SK-N-SH (cell line): ENCODE measurements at regions not wholly inside any gene's neighbourhood (a gene's known extent, or its start where the extent isn't known, plus 50 kb on each side); places are given as distances from the start of the nearest gene placed in this dataset.

Experiments
- CTCF ChIA-PET: fragments of 300-600, 350-600 bp; formaldehyde crosslinking; extraction: SDS; loops from one replicate; lab custom pipeline; 2021; lab: Yijun Ruan, JAX
- POLR2A ChIA-PET: fragments of 350-600 bp; sonication (Branson Sonifier 250); formaldehyde crosslinking; extraction: SDS; loops from one replicate; lab custom pipeline; 2020; ENCODE audit warnings: antibody characterized with exemption, inconsistent platforms; lab: Yijun Ruan, JAX
- DNase-seq: peaks from one replicate; pipeline ENCODE4 v3.0.0; 2012
- H2AFZ ChIP-seq: fragments of 200-600 bp; sonication (generic); 2 replicates; pipeline ENCODE4 v1.8.1; 2016; ENCODE audit warnings: antibody characterized with exemption, mild to moderate bottlenecking, low read depth
- H3F3A ChIP-seq: fragments of 200-600 bp; sonication (generic); replicated peaks from 2 replicates; pipeline ENCODE3; 2016; ENCODE audit warnings: antibody characterized with exemption, mild to moderate bottlenecking; ENCODE audit not compliant: insufficient read depth
- H3K27ac ChIP-seq, 2 experiments: fragments of 200-500 bp in 1 of 2; fragments of 200-600 bp in 1 of 2; sonication (Bioruptor generic) in 1 of 2; sonication (generic), shearing (Covaris generic) in 1 of 2; 2 replicates each; pipeline versions ENCODE4 v1.5.1 to v1.6.1; 2014 to 2016; ENCODE audit warnings: low read depth in 2 of 2, inconsistent platforms in 1 of 2, low read length in 1 of 2, mild to moderate bottlenecking in 1 of 2, mixed read lengths in 1 of 2
- H3K27me3 ChIP-seq: fragments of 200-600 bp; sonication (generic), shearing (Covaris generic); 2 replicates; pipeline ENCODE4 v1.6.1; 2016; ENCODE audit warnings: mixed run types; ENCODE audit not compliant: insufficient read depth
- H3K36me3 ChIP-seq, 2 experiments: fragments of 200-500 bp in 1 of 2; fragments of 200-600 bp in 1 of 2; sonication (Bioruptor generic) in 1 of 2; sonication (generic) in 1 of 2; replicated peaks in 1 of 2; 2 replicates each; pipeline versions ENCODE3 to v1.5.1; 2014 to 2016; ENCODE audit warnings: low read length in 1 of 2, mild to moderate bottlenecking in 1 of 2; ENCODE audit not compliant: insufficient read depth in 2 of 2, control insufficient read depth in 1 of 2
- H3K4me1 ChIP-seq, 2 experiments: fragments of 200-500 bp in 1 of 2; fragments of 200-600 bp in 1 of 2; sonication (Bioruptor generic) in 1 of 2; sonication (generic), shearing (Covaris generic) in 1 of 2; 2 replicates each; pipeline versions ENCODE4 v1.5.1 to v1.6.1; 2014 to 2016; ENCODE audit warnings: low read depth in 1 of 2, low read length in 1 of 2, mixed run types in 1 of 2; ENCODE audit not compliant: insufficient read depth in 2 of 2, control insufficient read depth in 1 of 2
- H3K4me2 ChIP-seq: fragments of 200-600 bp; sonication (generic), shearing (Covaris generic); 2 replicates; pipeline ENCODE4 v1.6.1; 2017; ENCODE audit warnings: mixed run types
- H3K4me3 ChIP-seq, 2 experiments: fragments of 200-500 bp in 1 of 2; fragments of 200-600 bp in 1 of 2; sonication (Bioruptor generic) in 1 of 2; sonication (generic), shearing (Covaris generic) in 1 of 2; 2 replicates each; pipeline versions ENCODE4 v1.5.1 to v1.8.1; 2014 to 2016; ENCODE audit warnings: low read depth in 2 of 2, inconsistent platforms in 1 of 2, low read length in 1 of 2, mild to moderate bottlenecking in 1 of 2, mixed read lengths in 1 of 2, moderate library complexity in 1 of 2
- H3K79me2 ChIP-seq: fragments of 200-600 bp; sonication (generic); 2 replicates; pipeline ENCODE4 v1.8.1; 2017; ENCODE audit warnings: mild to moderate bottlenecking; ENCODE audit not compliant: insufficient read depth
- H3K9ac ChIP-seq: fragments of 200-600 bp; sonication (generic); 2 replicates; pipeline ENCODE4 v1.6.1; 2017; ENCODE audit warnings: mixed run types
- H3K9me2 ChIP-seq: fragments of 200-600 bp; sonication (generic); 2 replicates; pipeline ENCODE4 v1.6.1; 2017; ENCODE audit warnings: mixed run types
- H3K9me3 ChIP-seq: fragments of 200-600 bp; sonication (generic); 2 replicates; pipeline ENCODE4 v1.6.1; 2017; ENCODE audit warnings: mixed run types, mild to moderate bottlenecking, moderate library complexity
- H4K20me1 ChIP-seq: fragments of 200-600 bp; sonication (generic); 2 replicates; pipeline ENCODE4 v1.6.1; 2017; ENCODE audit warnings: mild to moderate bottlenecking, mixed run types; ENCODE audit not compliant: insufficient read depth
- CHD2 ChIP-seq: fragments of 150-350 bp; IDR thresholded peaks from 2 replicates; pipeline ENCODE4 v1.6.1; 2018; ENCODE audit warnings: low read length; ENCODE audit not compliant: partially characterized antibody
- EP300 ChIP-seq, 2 experiments: IDR thresholded peaks; 2 replicates each; pipeline versions ENCODE4 v1.4.0 to v1.6.1; 2012; ENCODE audit warnings: borderline replicate concordance in 1 of 2, low read depth in 1 of 2, low read length in 1 of 2
- FOXJ3 ChIP-seq: sonication (generic); formaldehyde crosslinking; IDR thresholded peaks from 2 replicates; pipeline ENCODE4 v1.5.1; 2020; ENCODE audit warnings: mild to moderate bottlenecking, missing genetic modification reagents
- FOXM1 ChIP-seq: IDR thresholded peaks from 2 replicates; pipeline ENCODE4 v1.4.0; 2012; ENCODE audit warnings: low read depth, mild to moderate bottlenecking
- GABPA ChIP-seq: IDR thresholded peaks from 2 replicates; pipeline ENCODE4 v1.4.0; 2012; ENCODE audit warnings: low read depth, mild to moderate bottlenecking
- IRF3 ChIP-seq: fragments of 150-350 bp; IDR thresholded peaks from 2 replicates; pipeline ENCODE4 v1.6.1; 2016; ENCODE audit warnings: mild to moderate bottlenecking, low read depth, low read length
- MEF2A ChIP-seq: IDR thresholded peaks from 2 replicates; pipeline ENCODE4 v1.4.0; 2012; ENCODE audit warnings: low read depth, borderline replicate concordance
- NRF1 ChIP-seq: IDR thresholded peaks from 2 replicates; pipeline ENCODE4 v1.6.1; 2012; ENCODE audit warnings: low read depth, mild to moderate bottlenecking, low read length
- PBX3 ChIP-seq: IDR thresholded peaks from 2 replicates; pipeline ENCODE4; 2012
- RFX5 ChIP-seq: IDR thresholded peaks from 2 replicates; pipeline ENCODE4 v1.6.1; 2012; ENCODE audit warnings: mild to moderate bottlenecking, improper control_type of control experiment, low read length
- RXRA ChIP-seq: IDR thresholded peaks from 2 replicates; pipeline ENCODE4 v1.4.0; 2012; ENCODE audit warnings: low read depth, mild to moderate bottlenecking, borderline replicate concordance
- SMC3 ChIP-seq: IDR thresholded peaks from 2 replicates; pipeline ENCODE4 v1.6.1; 2012; ENCODE audit warnings: low read depth, low read length, improper control_type of control experiment
- TAF1 ChIP-seq: IDR thresholded peaks from 2 replicates; pipeline ENCODE4 v1.6.1; 2012; ENCODE audit warnings: low read depth, mild to moderate bottlenecking, low read length, moderate library complexity, borderline replicate concordance
- TCF12 ChIP-seq: IDR thresholded peaks from 2 replicates; pipeline ENCODE4 v1.4.0; 2012
- TEAD4 ChIP-seq: IDR thresholded peaks from 2 replicates; pipeline ENCODE4 v1.4.0; 2012; ENCODE audit warnings: mild to moderate bottlenecking, borderline replicate concordance; ENCODE audit not compliant: insufficient read depth
- USF1 ChIP-seq: IDR thresholded peaks from 2 replicates; pipeline ENCODE4 v1.4.0; 2012; ENCODE audit warnings: low read depth, borderline replicate concordance
- USF2 ChIP-seq: fragments of 150-350 bp; IDR thresholded peaks from 2 replicates; pipeline ENCODE4 v1.6.1; 2017; ENCODE audit warnings: antibody characterized with exemption, low read length, low read depth, borderline replicate concordance
- WGBS: methylation state at CpG from one replicate; pipeline ENCODE4 v1.1.6; 2017; ENCODE audit warnings: low lambda C conversion rate; 5-methylcytosine and 5-hydroxymethylcytosine counted together

GRCh38 chr22:49404020-49404419 is 423.7 kb downstream of the BRD1 start:
- Histone ChIP-seq H3K9me3 (no peaks in the 10 kb centered on the region), H3K36me3 (no peaks in the 10 kb centered on the region), H3K27me3 (no peaks in the 10 kb centered on the region; the same call in 1 of the 2 replicates), H4K20me1 (no peaks in the 10 kb centered on the region), H3K4me1 (no peaks in the 10 kb centered on the region), H3K9me2 (no peaks in the 10 kb centered on the region), H2AFZ (no peak overlapping the region), H3K4me2 (no peak overlapping the region), H3K79me2 (no peaks in the 10 kb centered on the region), H3F3A (no peaks in the 10 kb centered on the region), H3K9ac (no peak overlapping the region), H3K27ac (no peak overlapping the region), H3K4me3 (no peak overlapping the region)
- TF ChIP-seq USF1 = no peak
- TF ChIP-seq RXRA = no peak
- TF ChIP-seq FOXM1 = no peak
- TF ChIP-seq TEAD4 = no peak
- no peak for TF ChIP-seq RFX5
- no peak for TF ChIP-seq PBX3
- TF ChIP-seq USF2 = no peak
- TF ChIP-seq TCF12 = no peak
- TF ChIP-seq GABPA = no peak
- TF ChIP-seq TAF1 = no peak
- no peak for TF ChIP-seq EP300 (IDR thresholded peaks at IDR 0.05; ENCODE audit: borderline replicate concordance in 1 of 2, low read depth in 1 of 2, low read length in 1 of 2)
- no peak for TF ChIP-seq CHD2
- TF ChIP-seq MEF2A = no peak
- TF ChIP-seq SMC3 = no peak
- TF ChIP-seq IRF3 = no peak
- TF ChIP-seq NRF1 = no peak
- TF ChIP-seq FOXJ3 = no peak
- WGBS = 38% methylated on average over 10 of the region's 10 CpGs
- CTCF ChIA-PET = interaction anchor here (0.6 to 1.1 kb wide), 2 partner anchors 9 to 229 kb away, joined by 3 read pairs; no protein-coding TSS in a partner anchor
- POLR2A ChIA-PET = no interaction called here
- no peak for DNase-seq
